Panc1 (cell line): ENCODE measurements at regions not wholly inside any gene's neighbourhood (a gene's known extent, or its start where the extent isn't known, plus 50 kb on each side); places are given as distances from the start of the nearest gene placed in this dataset.

Experiments used
- POLR2AphosphoS5 ChIP-seq: IDR thresholded peaks from 2 replicates; pipeline ENCODE4 v1.6.1; 2012; ENCODE audit warnings: mild to moderate bottlenecking, low read depth, low read length, moderate library complexity
- TF ChIP-seq, protein P1 (sequence below): fragments of 450-650 bp; IDR thresholded peaks from 2 replicates; pipeline ENCODE4 v1.5.1; 2017; ENCODE audit warnings: mild to moderate bottlenecking

DNA sequence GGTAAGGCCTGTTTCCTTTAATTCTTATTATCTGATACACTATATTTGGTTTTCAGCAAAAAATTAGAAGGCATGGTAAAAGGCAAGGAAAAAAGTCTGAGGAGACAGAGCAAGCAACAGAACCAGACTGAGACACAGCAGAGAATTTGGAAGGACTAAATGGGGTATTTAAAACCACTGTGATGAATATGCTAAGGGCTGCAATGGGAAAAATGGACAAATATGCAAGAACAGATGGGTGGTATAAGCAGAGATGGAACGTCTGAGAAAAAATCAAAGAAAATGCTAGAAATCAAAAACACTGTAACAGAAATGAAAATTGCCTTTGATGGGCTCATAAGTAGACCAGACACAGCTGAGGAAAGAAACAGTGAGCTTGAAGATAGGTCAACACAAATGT, 50.8 kb upstream of the NSMCE3 start:
- TF ChIP-seq, protein P1, sequence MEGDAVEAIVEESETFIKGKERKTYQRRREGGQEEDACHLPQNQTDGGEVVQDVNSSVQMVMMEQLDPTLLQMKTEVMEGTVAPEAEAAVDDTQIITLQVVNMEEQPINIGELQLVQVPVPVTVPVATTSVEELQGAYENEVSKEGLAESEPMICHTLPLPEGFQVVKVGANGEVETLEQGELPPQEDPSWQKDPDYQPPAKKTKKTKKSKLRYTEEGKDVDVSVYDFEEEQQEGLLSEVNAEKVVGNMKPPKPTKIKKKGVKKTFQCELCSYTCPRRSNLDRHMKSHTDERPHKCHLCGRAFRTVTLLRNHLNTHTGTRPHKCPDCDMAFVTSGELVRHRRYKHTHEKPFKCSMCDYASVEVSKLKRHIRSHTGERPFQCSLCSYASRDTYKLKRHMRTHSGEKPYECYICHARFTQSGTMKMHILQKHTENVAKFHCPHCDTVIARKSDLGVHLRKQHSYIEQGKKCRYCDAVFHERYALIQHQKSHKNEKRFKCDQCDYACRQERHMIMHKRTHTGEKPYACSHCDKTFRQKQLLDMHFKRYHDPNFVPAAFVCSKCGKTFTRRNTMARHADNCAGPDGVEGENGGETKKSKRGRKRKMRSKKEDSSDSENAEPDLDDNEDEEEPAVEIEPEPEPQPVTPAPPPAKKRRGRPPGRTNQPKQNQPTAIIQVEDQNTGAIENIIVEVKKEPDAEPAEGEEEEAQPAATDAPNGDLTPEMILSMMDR = no peak
- TF ChIP-seq POLR2AphosphoS5 = no peak
